IgD-negative memory B cell (primary cell): ENCODE measurements at regions not wholly inside any gene's neighbourhood (a gene's known extent, or its start where the extent isn't known, plus 50 kb on each side); places are given as distances from the start of the nearest gene placed in this dataset.

Experiments
- H3K27ac Mint-ChIP-seq, 3 donors: one replicate each; pipeline ENCODE4 v1.8.0; 2020 to 2022; ENCODE audit warnings: mild to moderate bottlenecking in 3 of 3, mixed read lengths in 3 of 3, moderate library complexity in 1 of 3
- H3K27me3 Mint-ChIP-seq: one replicate; pipeline ENCODE4 v1.8.0; 2021; ENCODE audit warnings: mixed read lengths
- H3K36me3 Mint-ChIP-seq: one replicate; pipeline ENCODE4 v1.8.0; 2020; ENCODE audit warnings: mild to moderate bottlenecking, mixed read lengths
- H3K4me1 Mint-ChIP-seq, 3 donors: one replicate each; pipeline ENCODE4 v1.8.0; 2020 to 2022; ENCODE audit warnings: mixed read lengths in 3 of 3, mild to moderate bottlenecking in 1 of 3
- H3K4me3 Mint-ChIP-seq, 4 donors: one replicate each; pipeline ENCODE4 v1.8.0; 2020 to 2022; ENCODE audit warnings: mild to moderate bottlenecking in 4 of 4, mixed read lengths in 4 of 4, moderate library complexity in 3 of 4
- H3K9me3 Mint-ChIP-seq, 3 donors: one replicate each; pipeline ENCODE4 v1.8.0; 2020 to 2021; ENCODE audit warnings: mixed read lengths in 3 of 3, mild to moderate bottlenecking in 1 of 3

DNA sequence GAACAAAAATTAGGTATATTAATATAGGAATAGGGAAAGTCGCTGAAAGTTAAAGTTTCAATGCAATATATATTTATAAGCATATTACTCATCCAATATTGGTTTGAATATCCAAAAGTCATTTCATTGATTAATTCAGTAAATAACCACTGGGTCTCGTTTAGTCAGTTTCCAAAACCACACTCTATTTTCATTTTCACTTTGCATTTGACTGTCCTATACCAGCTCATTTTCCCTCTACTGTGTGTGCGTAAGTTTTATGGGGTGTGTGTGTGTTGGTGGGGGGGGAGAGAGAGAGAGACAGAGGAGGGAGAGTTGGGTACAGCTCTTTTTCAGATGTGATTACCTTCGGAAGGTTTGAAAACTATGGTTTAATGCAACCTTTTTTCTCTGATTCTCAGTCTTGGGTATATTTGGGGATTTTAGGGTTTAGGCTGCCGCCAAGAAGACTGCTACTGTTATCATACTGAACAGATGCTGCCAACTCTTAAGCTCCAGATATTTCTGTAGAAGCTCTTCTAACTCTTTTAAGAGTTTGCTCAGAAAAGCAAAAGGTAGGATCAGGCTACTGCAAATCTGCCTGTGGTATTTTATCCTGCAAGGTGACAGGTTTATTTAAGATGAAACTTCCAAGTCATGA lies 1427.4 kb downstream of the PCDH7 start:
- Mint-ChIP-seq H3K27ac (no peak overlapping the region), H3K36me3 (no peaks in the 10 kb centered on the region), H3K9me3 (peaks cover 2 to 13% (median 5%) of the 10 kb centered on the region in 3 donors), H3K4me1 (no peaks in the 10 kb centered on the region), H3K4me3 (no peak overlapping the region), H3K27me3 (no peaks in the 10 kb centered on the region)

DNA sequence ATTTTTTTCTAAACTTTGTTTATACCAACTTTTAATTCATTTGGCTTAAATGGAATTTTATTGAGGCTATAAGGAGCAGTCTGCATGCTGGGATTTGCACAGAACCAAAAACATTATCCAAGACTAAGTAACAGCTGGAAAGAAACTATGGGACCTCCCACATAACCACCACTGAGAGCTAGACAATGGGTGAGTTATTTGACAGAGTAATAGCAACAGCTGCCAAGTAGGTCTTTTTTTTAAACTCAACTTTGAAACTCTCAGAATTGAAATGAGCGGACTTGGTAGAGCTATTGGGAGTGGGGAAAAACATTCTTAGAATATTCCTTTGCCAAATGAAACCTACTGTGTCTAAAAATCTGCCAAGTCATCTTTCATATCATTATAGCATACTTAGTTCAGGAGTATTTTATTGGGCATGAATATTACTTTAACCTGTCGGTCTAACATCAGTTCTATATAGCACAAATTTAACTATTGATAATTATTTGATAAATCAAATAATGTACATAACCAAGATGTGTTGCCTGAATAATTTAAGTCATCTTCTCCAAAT lies 1428.0 kb downstream of the PCDH7 start:
- H3K4me3 Mint-ChIP-seq: no peak overlapping the region
- H3K36me3 Mint-ChIP-seq: no peaks in the 10 kb centered on the region
- H3K4me1 Mint-ChIP-seq: no peaks in the 10 kb centered on the region
- H3K27me3 Mint-ChIP-seq: no peaks in the 10 kb centered on the region
- H3K9me3 Mint-ChIP-seq: peaks cover 2 to 6% (median 4%) of the 10 kb centered on the region in 3 donors
- no peak overlapping the region for H3K27ac Mint-ChIP-seq

DNA sequence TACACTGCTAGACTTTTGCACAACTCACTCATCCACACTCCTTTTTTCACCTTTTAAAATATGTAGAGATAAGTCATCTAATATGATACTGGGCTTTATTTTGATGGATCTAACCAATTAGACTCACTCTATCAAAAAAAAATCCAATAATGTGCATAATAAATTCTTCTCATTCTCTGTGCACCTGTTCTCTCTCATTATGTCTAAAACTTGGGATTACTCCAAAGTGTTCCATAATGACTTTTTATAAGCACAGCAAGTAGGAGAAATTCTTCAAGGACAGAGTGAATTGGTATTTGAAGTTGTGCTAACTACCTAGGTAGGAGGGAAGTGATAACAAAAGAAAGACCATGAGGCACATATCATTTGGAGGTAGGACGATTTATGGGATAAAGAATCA lies 1438.8 kb downstream of the PCDH7 start:
- H3K27ac Mint-ChIP-seq: no peak overlapping the region
- H3K27me3 Mint-ChIP-seq: no peaks in the 10 kb centered on the region
- H3K4me3 Mint-ChIP-seq: no peak overlapping the region
- peaks cover 0 to 5% (median 0%) of the 10 kb centered on the region in 3 donors for H3K9me3 Mint-ChIP-seq
- H3K4me1 Mint-ChIP-seq: peaks cover 0 to 2% (median 0%) of the 10 kb centered on the region in 3 donors
- no peaks in the 10 kb centered on the region for H3K36me3 Mint-ChIP-seq

DNA sequence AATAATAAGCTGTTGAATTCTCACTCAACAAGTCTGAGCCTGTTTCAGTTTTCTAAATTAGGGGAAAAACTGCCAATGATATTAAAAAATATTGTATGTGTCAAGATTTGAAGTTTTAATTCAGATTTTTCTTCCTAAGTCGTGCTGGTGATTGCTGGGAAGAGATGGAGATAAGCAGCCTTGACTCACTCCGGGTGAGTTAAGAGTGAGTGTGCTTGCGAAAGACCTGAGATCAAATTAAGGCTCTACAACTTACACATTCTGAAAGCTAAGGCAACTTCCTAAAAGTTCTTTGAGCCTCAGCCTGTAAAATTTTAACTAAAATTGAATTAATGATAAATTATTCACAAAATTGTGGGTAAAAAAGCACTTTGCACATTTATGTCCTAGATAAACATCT lies 1441.2 kb downstream of the PCDH7 start:
- no peak overlapping the region for H3K4me3 Mint-ChIP-seq
- peaks cover 0 to 3% (median 0%) of the 10 kb centered on the region in 3 donors for H3K9me3 Mint-ChIP-seq
- H3K27ac Mint-ChIP-seq: no peak overlapping the region
- no peaks in the 10 kb centered on the region for H3K4me1 Mint-ChIP-seq
- H3K36me3 Mint-ChIP-seq: no peaks in the 10 kb centered on the region
- no peaks in the 10 kb centered on the region for H3K27me3 Mint-ChIP-seq

DNA sequence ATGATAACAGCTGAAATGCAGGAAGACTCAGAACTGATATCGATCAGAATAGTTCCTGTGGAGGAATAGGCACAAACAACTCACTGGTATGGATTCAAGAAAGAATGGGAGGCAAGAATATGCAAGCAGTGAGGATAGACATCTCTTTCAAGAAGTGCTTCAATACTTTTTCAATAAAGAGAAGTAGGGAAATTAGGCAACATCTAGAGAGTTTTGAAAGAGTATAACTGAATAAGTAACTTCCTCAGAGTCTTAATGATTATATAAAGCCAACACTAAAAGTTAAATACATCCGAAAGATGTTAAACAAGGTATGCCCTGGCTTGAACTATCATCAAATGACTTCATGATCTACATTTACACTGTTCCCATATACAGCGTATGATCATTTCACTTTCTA lies 1443.0 kb downstream of the PCDH7 start:
- H3K36me3 Mint-ChIP-seq: peaks cover under 1% of the 10 kb centered on the region
- H3K9me3 Mint-ChIP-seq: peaks cover 0 to 3% (median 2%) of the 10 kb centered on the region in 3 donors
- no peak overlapping the region for H3K4me3 Mint-ChIP-seq
- H3K27ac Mint-ChIP-seq: no peak overlapping the region
- H3K27me3 Mint-ChIP-seq: no peaks in the 10 kb centered on the region
- no peaks in the 10 kb centered on the region for H3K4me1 Mint-ChIP-seq

DNA sequence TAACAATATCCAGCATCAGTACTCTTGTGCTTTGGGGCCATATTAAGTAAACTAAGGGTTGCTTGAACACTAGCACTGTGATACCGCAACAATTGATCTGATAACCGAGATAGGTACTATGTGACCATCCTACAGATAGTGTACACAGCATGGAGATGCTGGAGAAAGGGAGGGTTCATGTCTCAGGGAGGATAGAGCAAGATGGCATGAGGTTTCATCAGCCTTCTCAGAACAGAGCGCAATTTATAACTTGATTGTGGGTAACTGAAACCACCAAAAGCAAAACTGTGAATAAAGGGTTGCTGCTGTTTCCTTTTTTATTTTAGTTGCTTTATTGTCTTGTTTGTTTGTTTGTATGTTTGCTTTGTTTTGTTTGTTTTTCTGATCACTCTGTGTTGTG lies 1449.7 kb downstream of the PCDH7 start:
- Mint-ChIP-seq H3K4me3 (no peak overlapping the region), H3K4me1 (no peaks in the 10 kb centered on the region), H3K9me3 (peaks cover 6 to 12% (median 11%) of the 10 kb centered on the region in 3 donors), H3K36me3 (peaks cover 4% of the 10 kb centered on the region), H3K27me3 (no peaks in the 10 kb centered on the region), H3K27ac (no peak overlapping the region)

DNA sequence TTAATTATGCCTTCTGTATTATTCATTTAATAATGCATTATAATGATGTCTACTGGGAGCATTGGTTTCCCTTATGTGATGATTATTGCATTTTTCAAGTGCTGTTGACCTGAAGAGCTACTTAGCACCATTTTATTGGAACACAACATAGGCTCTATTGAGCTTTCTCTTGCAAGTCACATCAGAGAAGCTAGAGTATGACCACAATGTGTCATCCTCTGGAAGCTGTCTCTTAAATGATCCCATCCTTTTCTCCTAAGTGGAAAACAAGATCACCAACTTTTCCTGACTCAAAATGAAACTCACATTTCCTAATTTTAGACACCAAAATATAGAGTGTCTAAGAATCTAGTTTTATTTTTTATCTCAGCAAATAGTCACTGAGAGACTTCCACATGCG lies 1451.9 kb downstream of the PCDH7 start:
- H3K27ac Mint-ChIP-seq: no peak overlapping the region
- no peaks in the 10 kb centered on the region for H3K27me3 Mint-ChIP-seq
- peaks cover 4% of the 10 kb centered on the region for H3K36me3 Mint-ChIP-seq
- H3K4me3 Mint-ChIP-seq: no peak overlapping the region
- H3K4me1 Mint-ChIP-seq: no peaks in the 10 kb centered on the region
- peaks cover 6 to 14% (median 11%) of the 10 kb centered on the region in 3 donors for H3K9me3 Mint-ChIP-seq

DNA sequence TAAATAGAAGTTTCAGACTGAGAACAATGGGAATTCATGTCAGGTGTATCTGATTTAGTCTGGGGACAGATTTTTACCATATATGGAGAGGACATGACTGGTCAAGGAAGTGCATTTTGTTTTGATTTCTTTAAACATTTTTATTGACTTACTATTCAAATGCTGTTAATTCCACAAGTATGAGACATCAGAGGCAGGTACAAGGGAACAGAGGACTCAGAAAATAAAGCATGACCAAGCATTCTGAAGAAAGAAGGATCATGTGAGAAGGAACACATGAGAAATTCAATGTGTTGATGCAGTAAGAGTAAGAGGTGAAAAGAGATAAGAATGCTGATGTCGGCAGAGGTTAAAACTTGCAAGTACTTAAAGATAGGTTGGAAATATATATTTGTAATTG lies 1452.6 kb downstream of the PCDH7 start:
- Mint-ChIP-seq H3K9me3 (peaks cover 5 to 14% (median 11%) of the 10 kb centered on the region in 3 donors), H3K36me3 (peaks cover 4% of the 10 kb centered on the region), H3K27me3 (no peaks in the 10 kb centered on the region), H3K4me1 (no peaks in the 10 kb centered on the region), H3K4me3 (no peak overlapping the region), H3K27ac (no peak overlapping the region)

DNA sequence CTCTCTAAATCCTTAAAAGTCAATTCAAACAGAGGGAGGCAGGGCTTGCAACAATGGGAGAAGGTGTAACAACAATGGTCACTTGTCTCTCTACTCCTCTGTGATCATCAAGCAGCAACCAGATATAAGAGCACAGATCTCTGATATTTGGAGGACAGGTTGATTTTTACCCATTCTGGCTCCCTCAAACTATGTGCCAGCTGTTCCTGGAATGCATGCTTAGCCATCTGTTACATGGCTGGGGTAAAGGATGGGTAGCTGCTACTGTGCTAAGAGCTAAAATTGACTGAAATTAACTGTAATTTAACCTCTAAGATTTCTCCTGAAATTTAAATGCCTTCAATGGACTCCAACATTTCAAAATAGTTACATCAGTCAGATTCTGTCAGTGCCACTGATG lies 1459.9 kb downstream of the PCDH7 start:
- no peaks in the 10 kb centered on the region for H3K27me3 Mint-ChIP-seq
- peaks cover 0 to 15% (median 2%) of the 10 kb centered on the region in 3 donors for H3K9me3 Mint-ChIP-seq
- H3K4me3 Mint-ChIP-seq: no peak overlapping the region
- no peaks in the 10 kb centered on the region for H3K36me3 Mint-ChIP-seq
- no peaks in the 10 kb centered on the region for H3K4me1 Mint-ChIP-seq
- no peak overlapping the region for H3K27ac Mint-ChIP-seq

DNA sequence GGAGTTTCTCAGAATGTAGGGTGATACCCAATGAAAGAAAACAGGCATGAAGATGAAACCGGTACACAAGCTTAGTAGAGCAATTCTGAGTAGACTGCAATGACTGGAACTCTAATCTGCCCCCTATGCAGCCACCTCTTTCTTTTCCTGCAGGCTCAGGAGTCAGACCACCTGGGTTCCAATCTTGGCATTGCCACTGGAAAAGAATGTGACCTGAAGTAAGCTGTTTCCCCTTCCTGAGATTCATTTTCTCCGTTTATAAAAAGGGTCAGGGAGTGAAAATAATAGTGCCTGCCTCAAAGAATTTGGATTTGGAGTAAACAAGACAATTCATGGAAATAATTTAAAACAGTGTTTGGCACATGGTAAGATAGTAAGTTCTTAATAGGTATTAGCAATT lies 1464.0 kb downstream of the PCDH7 start:
- Mint-ChIP-seq H3K4me3 (no peak overlapping the region), H3K27ac (no peak overlapping the region), H3K27me3 (no peaks in the 10 kb centered on the region), H3K4me1 (no peaks in the 10 kb centered on the region), H3K36me3 (no peaks in the 10 kb centered on the region), H3K9me3 (peaks cover 0 to 10% (median 0%) of the 10 kb centered on the region in 3 donors)

DNA sequence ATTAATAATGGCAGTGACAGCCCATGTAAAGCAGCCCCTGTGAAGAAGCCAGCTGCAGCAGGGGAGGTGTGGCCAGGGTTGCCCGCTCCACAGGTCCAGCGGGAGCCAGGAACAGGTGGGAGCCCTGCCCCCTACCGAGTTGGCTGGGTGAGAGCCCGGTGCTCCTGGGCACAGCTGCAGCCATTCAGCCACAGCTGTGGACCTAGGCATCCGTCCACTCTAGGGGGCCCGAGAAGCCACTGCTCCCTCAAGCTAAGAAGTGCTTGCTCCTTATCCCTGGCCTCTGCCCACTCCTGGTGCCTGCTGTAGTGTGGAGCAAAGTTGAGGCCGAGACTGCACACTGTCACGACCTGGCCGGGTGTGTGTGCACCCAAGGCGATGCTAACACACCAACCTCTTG lies 1469.0 kb downstream of the PCDH7 start:
- H3K27me3 Mint-ChIP-seq: no peaks in the 10 kb centered on the region
- no peak overlapping the region for H3K4me3 Mint-ChIP-seq
- H3K36me3 Mint-ChIP-seq: no peaks in the 10 kb centered on the region

DNA sequence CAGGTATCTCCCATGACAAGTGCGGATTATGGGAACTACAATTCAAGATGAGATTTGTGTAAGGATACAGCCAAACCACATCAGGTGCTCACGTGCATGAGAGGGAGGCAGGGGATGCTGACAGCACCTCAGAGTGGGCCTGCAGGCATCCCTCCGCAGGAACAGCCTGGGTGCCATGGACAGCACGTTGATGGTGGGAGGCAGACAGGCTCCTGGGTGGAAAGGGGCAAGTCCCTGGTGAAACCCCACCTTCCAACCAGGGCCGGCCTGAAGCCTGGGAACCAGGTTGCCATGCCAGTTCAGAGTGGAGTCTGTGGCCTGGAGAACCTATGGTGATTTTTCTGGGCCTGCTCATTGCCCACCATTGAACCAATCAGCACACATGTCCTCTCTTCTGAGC lies 1469.6 kb downstream of the PCDH7 start:
- peaks cover 0 to 7% (median 0%) of the 10 kb centered on the region in 3 donors for H3K9me3 Mint-ChIP-seq
- H3K27ac Mint-ChIP-seq: no peak overlapping the region
- no peaks in the 10 kb centered on the region for H3K27me3 Mint-ChIP-seq
- no peak overlapping the region for H3K4me3 Mint-ChIP-seq
- H3K36me3 Mint-ChIP-seq: no peaks in the 10 kb centered on the region
- H3K4me1 Mint-ChIP-seq: no peaks in the 10 kb centered on the region

More for the DNA sequence above, 1469.0 kb downstream of the PCDH7 start:
- Mint-ChIP-seq H3K4me1 (no peaks in the 10 kb centered on the region), H3K9me3 (peaks cover 0 to 8% (median 0%) of the 10 kb centered on the region in 3 donors), H3K27ac (no peak overlapping the region)

DNA sequence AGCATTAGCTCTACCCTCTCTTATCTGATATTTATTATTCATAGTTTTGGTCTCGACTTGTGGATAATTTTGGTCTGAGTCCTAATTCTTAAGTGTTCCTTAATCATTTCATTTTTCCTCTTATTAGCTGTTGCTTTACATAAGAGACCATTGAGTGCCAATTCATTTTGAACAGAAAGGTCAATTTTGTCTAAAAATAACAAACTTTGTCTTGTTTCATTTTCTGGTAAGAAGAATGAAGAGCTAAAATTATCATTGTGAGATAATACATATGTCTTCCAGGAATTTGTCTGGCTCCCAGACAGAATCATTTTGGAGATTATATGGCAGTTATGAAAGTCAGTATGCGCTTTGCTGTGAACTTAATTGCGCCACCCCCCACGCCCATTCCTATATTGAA lies 1471.8 kb downstream of the PCDH7 start:
- peaks cover 0 to 7% (median 2%) of the 10 kb centered on the region in 3 donors for H3K9me3 Mint-ChIP-seq

DNA sequence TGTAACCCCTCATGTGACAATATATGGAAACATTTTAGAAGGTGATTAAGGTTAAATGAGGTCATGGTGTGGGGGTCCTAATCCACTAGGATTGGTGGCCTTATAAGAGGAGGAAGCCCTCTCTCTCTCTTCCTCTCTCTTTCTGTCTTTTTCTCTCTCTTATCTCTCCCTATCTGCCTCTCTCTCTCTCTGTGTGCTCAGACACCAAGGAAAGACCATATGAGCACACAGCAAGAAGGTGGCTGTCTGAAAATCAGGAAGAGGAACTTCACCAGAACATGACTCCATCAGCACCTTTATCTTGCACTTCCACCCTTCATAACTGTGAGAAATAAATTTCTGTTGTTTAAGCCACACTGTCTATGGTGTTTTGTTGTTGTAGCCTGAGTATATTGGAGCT lies 1472.2 kb downstream of the PCDH7 start:
- H3K27me3 Mint-ChIP-seq: no peaks in the 10 kb centered on the region
- H3K27ac Mint-ChIP-seq: no peak overlapping the region
- H3K4me3 Mint-ChIP-seq: no peak overlapping the region
- no peaks in the 10 kb centered on the region for H3K4me1 Mint-ChIP-seq
- H3K36me3 Mint-ChIP-seq: no peaks in the 10 kb centered on the region
- H3K9me3 Mint-ChIP-seq: peaks cover 0 to 7% (median 3%) of the 10 kb centered on the region in 3 donors

More for the DNA sequence above, 1471.8 kb downstream of the PCDH7 start:
- no peaks in the 10 kb centered on the region for H3K36me3 Mint-ChIP-seq
- H3K27me3 Mint-ChIP-seq: no peaks in the 10 kb centered on the region
- H3K27ac Mint-ChIP-seq: no peak overlapping the region
- H3K4me3 Mint-ChIP-seq: no peak overlapping the region
- H3K4me1 Mint-ChIP-seq: no peaks in the 10 kb centered on the region

DNA sequence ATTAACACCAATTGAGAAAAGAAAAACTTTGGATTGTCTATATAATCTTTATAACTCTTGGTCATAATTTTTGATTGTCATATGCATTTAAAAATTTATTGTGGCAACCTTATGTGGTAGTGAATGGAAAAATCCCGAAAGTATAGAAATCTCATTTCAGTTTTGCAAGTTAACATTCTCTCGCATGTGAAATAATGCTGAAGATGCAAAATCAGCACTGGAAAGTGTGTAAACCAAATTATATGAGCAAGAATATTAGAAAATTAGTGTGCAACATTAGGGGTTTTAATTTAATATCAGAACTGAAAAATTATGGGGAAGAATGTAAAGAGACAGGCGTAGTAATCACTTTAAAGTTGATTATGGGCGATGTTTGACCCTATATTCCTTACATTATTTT lies 1472.8 kb downstream of the PCDH7 start:
- no peaks in the 10 kb centered on the region for H3K4me1 Mint-ChIP-seq

More for the DNA sequence above, 1472.8 kb downstream of the PCDH7 start:
- Mint-ChIP-seq H3K4me3 (no peak overlapping the region), H3K27ac (no peak overlapping the region), H3K36me3 (no peaks in the 10 kb centered on the region), H3K9me3 (peaks cover 0 to 7% (median 3%) of the 10 kb centered on the region in 3 donors), H3K27me3 (no peaks in the 10 kb centered on the region)
